Activated CD4-positive, alpha-beta T cell treated with anti-CD3 and anti-CD28 coated beads, Interleukin-2, amount 50 U/mL, for 1 hour (primary cell): ENCODE measurements at regions not wholly inside any gene's neighbourhood (a gene's known extent, or its start where the extent isn't known, plus 50 kb on each side); places are given as distances from the start of the nearest gene placed in this dataset.

ENCODE experiments used
- DNase-seq: peaks from one replicate; pipeline ENCODE4 v3.0.0-alpha.2; 2020

DNA sequence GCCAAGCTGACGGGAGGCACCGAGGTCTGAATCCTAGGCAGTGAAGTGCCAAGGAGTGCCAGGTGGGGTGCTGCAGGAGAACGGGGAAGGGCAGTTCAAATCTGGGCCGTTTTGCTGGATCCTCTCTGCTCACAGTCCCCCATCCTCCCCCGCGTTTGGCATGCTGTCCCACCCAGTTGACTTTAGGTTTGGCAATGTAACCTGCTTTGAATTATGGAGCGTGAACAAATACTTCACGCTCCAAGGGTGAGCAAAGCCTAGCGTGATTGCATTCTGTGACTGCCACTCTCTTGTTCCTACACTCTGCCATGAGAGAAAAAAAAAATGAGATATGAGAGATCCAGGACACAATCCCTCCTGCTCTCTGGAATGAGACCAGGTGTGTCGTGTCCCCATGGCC is 381.9 kb downstream of the ZNF516 start:
- no peak for DNase-seq

GRCh38 chr18:76102626-76103025 is 392.4 kb downstream of the ZNF516 start:
- no peak for DNase-seq

- DNase-seq, result no peak
Observed at GRCh38 chr18:76102156-76102555, 392.9 kb downstream of the ZNF516 start.

DNA sequence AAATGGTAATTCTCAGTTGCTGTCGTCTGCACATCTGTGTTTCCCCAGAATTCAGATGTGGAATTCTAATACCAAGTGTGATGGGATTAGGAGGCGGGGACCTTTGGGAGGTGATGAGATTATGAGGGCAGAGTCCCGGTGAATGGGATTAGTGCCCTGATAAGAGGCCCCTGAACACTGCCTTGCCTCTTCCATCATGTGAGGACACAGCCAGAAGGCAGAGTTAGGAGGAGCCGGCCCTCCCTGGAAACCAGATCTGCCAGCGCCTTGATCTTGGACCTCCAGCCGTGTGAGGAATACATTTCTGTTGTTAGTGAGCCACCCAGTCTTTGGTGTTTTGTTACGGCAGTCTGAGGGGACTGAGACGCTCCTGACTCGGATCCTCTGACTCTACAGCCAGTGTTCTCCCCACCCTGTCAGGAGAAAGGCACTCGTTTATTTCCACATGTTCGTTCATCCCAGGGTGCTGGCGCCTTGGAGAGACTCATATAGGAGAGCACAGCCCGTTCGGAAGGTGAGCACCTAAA is 395.0 kb downstream of the ZNF516 start:
- no peak for DNase-seq

DNA sequence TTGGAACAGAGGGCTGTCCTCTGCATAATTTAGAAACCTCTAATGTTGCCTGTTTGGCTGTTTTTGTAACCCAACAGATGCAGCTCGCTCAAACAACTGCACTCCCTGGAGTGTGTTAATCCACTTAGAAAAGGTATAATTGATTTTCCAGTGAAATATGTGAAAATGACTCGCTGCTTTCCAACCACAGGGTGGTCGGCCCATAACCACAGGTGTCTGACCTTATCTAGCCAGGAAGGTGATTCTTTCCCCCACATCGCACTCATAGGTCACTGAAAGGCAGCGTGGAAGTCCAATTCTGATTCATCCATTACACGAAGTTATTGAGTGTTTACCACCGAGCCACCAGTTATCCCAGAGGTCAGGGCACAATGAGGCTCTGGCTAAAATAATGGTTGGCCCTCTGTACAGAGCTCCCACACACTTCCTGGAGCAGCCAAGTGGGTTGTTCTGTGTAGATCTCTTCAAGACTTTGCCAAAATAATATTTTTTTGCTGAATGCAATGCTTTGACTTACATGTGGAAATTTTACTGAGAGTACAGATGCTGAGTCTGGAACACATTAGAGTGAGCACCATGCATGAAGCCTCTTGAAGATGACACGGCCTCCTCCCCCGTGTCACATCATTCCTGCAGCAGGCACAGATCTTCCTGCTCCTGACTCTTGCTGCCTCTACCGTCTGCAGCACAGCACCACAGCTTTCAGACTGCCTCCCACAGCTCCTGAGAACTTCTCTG is 396.2 kb downstream of the ZNF516 start:
- no peak for DNase-seq

DNA sequence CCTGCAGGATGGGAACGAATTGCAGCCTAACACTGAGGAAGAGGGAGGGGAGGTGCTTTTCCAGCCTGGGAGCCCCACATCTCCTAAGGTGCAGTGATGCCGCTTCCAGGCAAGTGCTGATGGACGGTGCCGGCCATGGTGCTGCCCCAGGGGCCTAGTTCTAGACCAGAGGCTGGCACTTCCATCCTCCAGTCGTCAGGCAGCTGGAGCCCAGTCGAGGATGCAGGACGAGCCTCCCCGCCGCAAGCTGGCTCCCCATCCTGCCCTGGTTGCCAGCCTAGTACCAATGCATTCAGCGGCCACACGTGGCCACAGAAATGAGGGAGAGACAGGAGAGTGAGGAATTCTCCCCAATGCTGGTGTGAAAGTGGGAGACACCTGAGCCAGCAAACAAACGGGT is 413.5 kb downstream of the ZNF516 start:
- DNase-seq, result no peak

- DNase-seq, result no peak
Observed at GRCh38 chr18:76080430-76080829, 414.6 kb downstream of the ZNF516 start.

- DNase-seq, result no peak
Observed at GRCh38 chr18:76075777-76076176, 419.3 kb downstream of the ZNF516 start.

GRCh38 chr18:76064998-76065397 is 430.0 kb downstream of the ZNF516 start:
- no peak for DNase-seq

GRCh38 chr18:76058146-76058545 is 436.9 kb downstream of the ZNF516 start:
- no peak for DNase-seq

- no peak for DNase-seq
Observed at GRCh38 chr18:76057386-76057785, 437.7 kb downstream of the ZNF516 start.

DNA sequence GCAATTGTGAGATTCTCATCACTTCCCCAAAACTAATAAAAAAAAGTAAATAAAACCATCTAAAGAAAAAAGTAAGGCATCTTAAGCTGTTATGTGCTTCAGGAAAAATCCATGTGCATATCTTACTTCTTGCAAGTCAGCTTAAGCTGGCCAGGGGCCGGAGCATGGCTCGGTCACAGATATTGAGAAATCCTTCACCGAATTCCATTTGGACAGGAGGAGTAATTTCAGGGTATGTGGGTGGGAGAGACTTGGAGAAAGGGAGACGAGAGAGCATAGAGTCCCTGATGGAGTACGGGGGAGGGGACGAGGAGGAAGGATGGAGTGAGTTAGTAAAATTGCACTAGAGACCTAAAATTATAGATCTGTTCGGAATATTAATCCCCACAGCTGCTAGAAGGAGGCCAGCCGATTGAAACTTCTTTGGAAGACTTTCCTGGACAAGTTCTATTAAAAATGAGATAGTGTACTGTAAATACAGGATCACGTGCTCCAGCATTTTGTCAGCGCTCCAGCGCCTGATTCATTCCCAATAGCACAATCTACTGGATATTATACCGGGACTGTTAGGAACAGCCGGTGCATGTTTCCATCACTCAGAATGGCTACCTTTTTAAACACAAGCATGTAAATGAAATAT is 438.5 kb downstream of the ZNF516 start:
- DNase-seq, result no peak

- no peak for DNase-seq
Observed at GRCh38 chr18:76055578-76055977, 439.5 kb downstream of the ZNF516 start.

DNA sequence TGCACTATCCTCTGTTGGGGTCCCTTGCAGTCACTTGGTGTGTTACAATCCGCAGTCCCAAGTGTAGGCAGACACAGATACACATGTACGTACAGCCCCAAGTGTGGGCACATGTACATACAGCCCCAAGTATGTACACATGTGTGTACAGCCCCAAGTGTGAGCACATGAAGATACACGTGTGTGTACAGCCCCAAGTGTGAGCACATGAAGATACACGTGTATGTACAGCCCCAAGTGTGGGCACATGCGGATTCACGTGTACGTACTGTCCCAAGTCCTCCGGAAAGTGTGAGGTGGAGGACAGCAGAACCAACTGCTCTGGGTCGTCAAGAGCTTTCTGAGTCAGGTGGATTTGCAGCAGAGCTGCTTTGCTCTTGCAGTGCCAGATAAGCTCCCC is 440.0 kb downstream of the ZNF516 start:
- DNase-seq, result no peak

DNA sequence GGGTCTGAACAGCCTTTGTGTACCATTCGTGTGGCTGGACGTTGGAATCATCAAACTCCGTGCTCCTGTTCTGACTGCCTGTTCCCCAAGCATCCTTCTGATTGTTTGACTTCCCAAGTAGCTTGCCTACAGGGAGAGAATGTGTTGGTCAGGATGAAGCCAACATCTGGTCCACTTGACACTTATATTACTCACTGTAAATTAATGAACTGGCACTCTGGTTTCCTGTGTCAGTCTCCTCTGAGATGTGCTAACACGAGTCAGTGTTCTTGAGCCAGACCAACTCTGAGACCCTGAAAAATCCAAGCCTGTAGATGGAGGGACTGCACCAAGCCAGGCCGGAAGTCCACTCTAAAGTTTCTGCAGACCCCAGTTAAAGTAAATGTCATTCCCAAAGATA is 440.9 kb downstream of the ZNF516 start:
- DNase-seq, result no peak

GRCh38 chr18:76053551-76053950 is 441.5 kb downstream of the ZNF516 start:
- no peak for DNase-seq

GRCh38 chr18:76052227-76052595 is 442.8 kb downstream of the ZNF516 start:
- DNase-seq, result no peak

DNA sequence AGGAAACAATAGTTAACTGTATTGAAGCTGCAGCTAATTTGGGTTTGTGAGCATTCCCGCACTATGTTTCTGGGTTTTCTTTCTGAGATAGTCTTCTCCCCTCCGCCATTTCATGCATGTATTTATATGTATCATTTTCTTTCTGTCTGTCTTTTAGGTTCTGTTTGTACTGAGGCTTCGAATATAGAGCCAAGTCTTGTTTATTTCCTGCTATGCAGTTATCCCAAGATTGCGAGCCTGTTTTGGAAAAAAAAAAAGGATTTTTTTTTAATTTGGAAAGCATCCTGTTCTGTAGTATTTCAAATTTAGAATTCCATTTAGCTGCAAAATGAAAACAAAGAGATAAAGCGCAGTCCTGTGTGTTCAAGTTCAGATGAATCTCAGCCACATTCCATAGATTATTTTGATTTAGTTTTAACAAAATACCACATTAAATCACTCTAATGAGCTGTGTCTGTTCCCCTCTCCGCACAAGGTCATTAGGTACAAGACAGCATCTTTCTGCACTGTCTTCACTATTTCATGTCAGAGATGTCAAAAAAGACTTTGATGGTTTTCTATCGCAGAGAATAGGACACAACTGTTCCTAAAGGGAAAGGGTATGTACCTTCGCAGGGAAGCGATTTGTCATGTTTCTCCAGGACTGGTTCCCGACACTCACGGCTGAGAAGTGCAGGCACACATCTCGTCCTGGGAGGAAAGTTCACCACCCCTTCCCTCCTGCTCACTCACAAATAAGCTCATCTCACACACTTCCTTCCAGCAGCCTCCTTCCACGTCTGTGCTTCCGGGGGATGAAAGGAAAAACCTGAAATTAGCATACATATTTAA is 443.4 kb downstream of the ZNF516 start:
- no peak for DNase-seq

GRCh38 chr18:76046221-76046620 is 448.8 kb downstream of the ZNF516 start:
- no peak for DNase-seq

- DNase-seq, result no peak
Observed at GRCh38 chr18:76042511-76042910, 452.5 kb downstream of the ZNF516 start.

DNA sequence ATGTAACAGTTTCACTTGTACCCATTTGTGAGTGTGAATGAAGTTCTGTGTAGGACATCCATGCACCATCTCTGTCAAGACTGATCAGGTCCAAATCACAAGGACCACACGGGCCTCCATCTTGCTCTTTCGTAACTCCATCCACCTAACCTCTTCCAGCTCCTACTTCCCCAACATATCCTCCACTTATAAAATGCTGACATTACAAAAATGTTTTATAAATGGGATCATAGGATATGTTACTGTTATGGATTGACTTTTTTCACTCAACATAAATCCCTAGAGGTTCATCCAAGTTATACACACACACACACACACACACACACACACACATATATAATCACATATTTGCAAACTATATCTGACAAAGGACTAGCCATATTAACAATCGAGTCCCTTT is 476.8 kb downstream of the ZNF516 start:
- no peak for DNase-seq

DNA sequence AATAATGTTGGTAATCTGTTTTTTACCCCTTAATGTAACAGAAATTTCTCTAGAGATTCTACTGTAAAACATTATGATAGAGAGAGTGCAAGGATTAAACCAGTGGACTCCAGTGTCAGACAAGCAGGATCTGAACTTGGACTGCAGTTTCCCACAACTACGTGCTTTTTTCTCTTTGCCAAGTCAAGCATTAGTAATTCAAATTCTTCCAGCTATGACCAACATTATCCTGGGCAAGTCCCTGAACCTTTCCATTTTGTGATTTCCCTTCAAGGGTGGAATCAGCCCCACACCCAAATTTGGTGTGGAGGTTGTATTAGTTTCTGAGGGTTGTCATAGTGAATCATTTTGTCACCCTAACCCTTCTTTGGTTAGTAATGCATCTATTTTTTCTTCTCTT is 482.0 kb downstream of the ZNF516 start:
- no peak for DNase-seq

- no peak for DNase-seq
Observed at GRCh38 chr18:76005632-76006208, 489.3 kb downstream of the ZNF516 start.
